GM18498 (cell line): ENCODE measurements at regions not wholly inside any gene's neighbourhood (a gene's known extent, or its start where the extent isn't known, plus 50 kb on each side); places are given as distances from the start of the nearest gene placed in this dataset.

Source experiments
- ATAC-seq: cut with Tn5 transposase; IDR thresholded peaks from one replicate; pipeline ENCODE4 v1.9.1; 2021; ENCODE audit warnings: mild to moderate bottlenecking, moderate library complexity; ENCODE audit not compliant: unreplicated experiment

- no peak for ATAC-seq
Observed at GRCh38 chr2:199629301-199629700, 171.6 kb upstream of the SATB2 start.

GRCh38 chr2:199627417-199627816 lies 169.7 kb upstream of the SATB2 start:
- ATAC-seq = no peak

- ATAC-seq = no peak
Observed at GRCh38 chr2:199624958-199625357, 167.2 kb upstream of the SATB2 start.

- no peak for ATAC-seq
Observed at GRCh38 chr2:199612509-199613130, 154.9 kb upstream of the SATB2 start.

GRCh38 chr2:199607914-199608313 lies 150.2 kb upstream of the SATB2 start:
- no peak for ATAC-seq

GRCh38 chr2:199606193-199606780 lies 148.5 kb upstream of the SATB2 start:
- no peak for ATAC-seq

GRCh38 chr2:199603721-199604291 lies 146.1 kb upstream of the SATB2 start:
- ATAC-seq = no peak

GRCh38 chr2:199602896-199603717 lies 145.4 kb upstream of the SATB2 start:
- ATAC-seq = no peak

GRCh38 chr2:199602271-199602895 lies 144.6 kb upstream of the SATB2 start:
- no peak for ATAC-seq

- ATAC-seq = no peak
Observed at GRCh38 chr2:199596549-199596948, 138.8 kb upstream of the SATB2 start.

- no peak for ATAC-seq
Observed at GRCh38 chr2:199594443-199594842, 136.7 kb upstream of the SATB2 start.

- no peak for ATAC-seq
Observed at GRCh38 chr2:199591826-199592225, 134.1 kb upstream of the SATB2 start.

- ATAC-seq = no peak
Observed at GRCh38 chr2:199590321-199591203, 132.8 kb upstream of the SATB2 start.

- ATAC-seq = no peak
Observed at GRCh38 chr2:199589306-199589705, 131.6 kb upstream of the SATB2 start.

GRCh38 chr2:199588054-199588453 lies 130.3 kb upstream of the SATB2 start:
- ATAC-seq = no peak

GRCh38 chr2:199586646-199587045 lies 128.9 kb upstream of the SATB2 start:
- no peak for ATAC-seq

- no peak for ATAC-seq
Observed at GRCh38 chr2:199583676-199584075, 125.9 kb upstream of the SATB2 start.

- ATAC-seq = no peak
Observed at GRCh38 chr2:199581935-199582360, 124.2 kb upstream of the SATB2 start.

GRCh38 chr2:199581408-199581807 lies 123.7 kb upstream of the SATB2 start:
- no peak for ATAC-seq

GRCh38 chr2:199575416-199575815 lies 117.7 kb upstream of the SATB2 start:
- no peak for ATAC-seq
